GM19351 (cell line): ENCODE measurements at regions not wholly inside any gene's neighbourhood (a gene's known extent, or its start where the extent isn't known, plus 50 kb on each side); places are given as distances from the start of the nearest gene placed in this dataset.
"Not testable (repeated sequence)": the region's sequence is repeated elsewhere in the genome, so short reads cannot be mapped to it uniquely, and the experiment has no call there.

Experiments used
- ATAC-seq: cut with Tn5 transposase; IDR thresholded peaks from one replicate; pipeline ENCODE4 v1.9.1; 2021; ENCODE audit warnings: mild to moderate bottlenecking, moderate library complexity; ENCODE audit not compliant: unreplicated experiment

- no peak for ATAC-seq
Observed at GRCh38 chr16:63890723-63891122, 1231.1 kb downstream of the CDH11 start.

GRCh38 chr16:63890081-63890480, 1231.8 kb downstream of the CDH11 start:
- no peak for ATAC-seq

DNA sequence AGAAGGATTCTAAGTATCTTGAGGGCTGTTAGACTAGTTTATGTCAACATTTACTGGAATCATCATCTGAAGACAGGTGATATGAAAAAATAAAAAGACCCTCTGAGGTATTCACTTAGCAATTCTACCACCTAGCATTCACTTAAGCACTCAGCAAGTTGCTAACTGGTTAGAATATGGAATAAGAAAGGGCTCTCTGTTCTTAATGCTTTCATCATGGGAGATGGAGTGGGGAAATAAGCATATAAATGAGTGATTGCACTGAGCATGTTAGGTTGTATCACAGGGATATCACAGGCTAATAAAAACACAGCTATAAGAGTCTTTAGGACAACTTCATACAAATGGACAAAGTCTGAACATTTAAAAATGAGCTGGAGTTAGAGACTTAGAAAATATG, 1238.8 kb downstream of the CDH11 start:
- ATAC-seq: no peak

DNA sequence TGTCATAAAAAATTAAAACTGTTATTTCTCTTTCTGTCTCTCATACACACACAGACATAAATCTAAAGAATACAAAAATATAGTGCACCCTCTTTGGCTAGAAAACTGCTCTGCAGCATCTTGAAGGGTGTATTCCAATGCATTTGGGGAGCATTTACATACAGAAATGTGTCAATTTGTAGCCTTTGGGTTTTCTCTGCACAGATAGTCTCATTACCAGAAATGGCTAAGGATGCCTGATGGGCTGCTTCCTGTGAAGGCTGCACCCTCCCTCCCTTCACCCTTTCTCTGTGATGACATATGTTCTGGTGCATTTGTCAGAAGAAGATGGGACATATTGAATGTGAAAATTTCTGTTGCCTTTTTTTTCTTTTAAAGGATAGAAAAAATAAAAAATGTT, 1239.3 kb downstream of the CDH11 start:
- ATAC-seq: no peak

DNA sequence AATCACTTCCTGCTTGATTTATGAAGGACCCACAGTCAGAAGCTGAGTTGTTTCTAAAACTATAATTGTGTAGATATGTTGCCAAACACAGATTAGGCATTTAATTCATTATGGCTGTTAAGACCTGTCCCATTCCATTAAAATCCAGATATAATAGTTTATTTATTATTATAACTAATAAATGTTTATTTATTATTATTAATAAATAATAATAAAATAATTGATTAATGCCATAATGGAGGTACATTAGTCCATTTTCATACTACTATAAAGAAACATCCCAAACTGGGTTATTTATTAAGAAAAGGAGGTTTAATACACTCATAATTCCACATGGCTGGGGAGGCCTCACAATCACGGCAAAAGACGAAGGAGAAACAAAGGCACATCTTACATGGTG, 1240.9 kb downstream of the CDH11 start:
- ATAC-seq: no peak

DNA sequence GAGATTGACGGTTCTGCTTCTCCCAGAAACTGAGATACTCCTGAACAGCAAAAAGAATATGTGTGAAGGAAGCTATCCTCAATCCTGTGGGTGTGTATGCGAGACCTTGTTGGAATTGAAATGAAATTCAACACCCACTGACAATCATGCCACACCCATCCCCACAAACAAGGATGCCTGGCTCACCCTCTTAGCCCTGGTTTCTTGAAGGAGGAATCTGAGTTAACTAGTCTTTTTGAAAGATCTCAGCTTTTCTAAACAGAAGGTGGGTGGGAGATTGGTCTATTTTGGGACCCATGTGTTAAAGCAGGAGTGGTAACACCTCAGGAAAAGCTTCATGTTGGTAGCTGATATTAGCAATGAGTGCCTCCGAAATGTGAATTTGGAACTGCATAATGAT, 1244.5 kb downstream of the CDH11 start:
- ATAC-seq: no peak

GRCh38 chr16:63876103-63876502, 1245.8 kb downstream of the CDH11 start:
- ATAC-seq: no peak

- ATAC-seq: not testable (repeated sequence)
Observed at GRCh38 chr16:63860700-63861099, 1261.2 kb downstream of the CDH11 start.

GRCh38 chr16:63856537-63856936, 1265.3 kb downstream of the CDH11 start:
- no peak for ATAC-seq

- ATAC-seq: no peak
Observed at GRCh38 chr16:63850979-63851378, 1270.9 kb downstream of the CDH11 start.

GRCh38 chr16:63841271-63841670, 1280.6 kb downstream of the CDH11 start:
- no peak for ATAC-seq

- ATAC-seq: no peak
Observed at GRCh38 chr16:63830061-63830460, 1291.8 kb downstream of the CDH11 start.

DNA sequence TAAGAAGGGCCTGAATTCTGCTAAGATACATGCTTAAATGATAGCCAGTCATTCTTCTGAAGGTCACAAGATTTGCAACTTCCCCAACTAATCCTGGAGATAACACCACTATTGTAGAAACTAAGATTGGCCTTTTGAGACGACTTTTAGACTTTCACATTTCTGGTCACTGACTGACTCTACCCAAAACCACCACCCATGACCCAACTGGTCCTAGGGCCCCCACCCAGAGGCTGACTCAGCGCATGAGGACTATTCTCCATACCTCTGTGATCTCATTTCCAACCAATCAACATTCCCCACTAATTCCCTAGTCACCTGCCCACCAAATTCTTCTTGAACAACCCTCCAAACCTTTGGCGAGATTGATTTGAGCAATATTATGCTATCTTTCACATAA, 1299.0 kb downstream of the CDH11 start:
- no peak for ATAC-seq

- no peak for ATAC-seq
Observed at GRCh38 chr16:63816276-63816675, 1305.6 kb downstream of the CDH11 start.

GRCh38 chr16:63813862-63814261, 1308.0 kb downstream of the CDH11 start:
- no peak for ATAC-seq

DNA sequence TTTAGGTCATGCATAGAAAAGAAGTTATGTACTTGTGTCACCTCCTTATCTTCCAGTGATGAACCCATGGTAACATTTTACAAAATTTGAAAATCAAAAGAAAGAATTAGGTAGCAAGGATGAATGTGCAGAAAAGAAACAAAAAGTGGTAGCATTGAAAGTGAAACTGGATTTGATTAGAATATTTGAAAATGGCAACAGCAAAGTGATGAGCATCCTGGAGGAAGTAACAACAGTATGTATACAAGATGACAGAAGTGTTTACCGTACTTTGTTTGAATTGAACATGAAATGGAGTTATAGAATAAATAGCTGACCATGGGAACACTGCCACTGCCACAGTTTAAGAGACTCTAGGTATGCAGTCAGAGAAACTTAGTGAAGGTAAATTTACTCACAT, 1313.1 kb downstream of the CDH11 start:
- ATAC-seq: no peak

DNA sequence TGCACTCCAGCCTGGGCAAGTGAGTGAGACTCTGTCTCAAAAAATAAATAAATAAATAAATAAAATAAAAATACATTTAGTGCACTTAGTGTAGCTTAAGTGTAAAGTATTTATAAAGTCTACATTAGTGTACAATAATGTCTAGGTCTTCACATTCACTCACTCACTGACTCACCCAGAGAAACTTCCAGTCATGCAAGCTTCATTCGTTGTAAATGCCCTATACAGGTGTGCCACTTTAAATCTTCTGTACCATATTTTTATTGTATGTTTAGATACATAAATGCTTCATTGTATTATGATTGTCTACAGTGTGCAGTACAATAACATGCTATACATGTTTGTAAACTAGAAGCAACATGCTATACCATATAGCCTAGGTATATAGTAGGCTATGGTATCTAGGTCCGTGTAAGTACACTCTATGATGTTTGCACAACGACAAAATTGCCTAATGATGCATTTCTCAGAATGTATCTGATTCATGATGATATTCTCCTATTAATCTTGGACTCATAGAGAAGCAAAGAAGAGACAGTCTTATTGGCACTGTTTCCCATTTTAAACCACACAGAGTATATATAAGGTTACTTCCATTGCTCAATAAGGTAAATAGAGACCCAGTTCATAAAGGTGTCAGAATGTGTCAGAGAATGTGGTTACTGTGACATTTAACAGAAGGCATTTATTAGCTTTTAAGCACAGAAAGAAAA, 1314.9 kb downstream of the CDH11 start:
- ATAC-seq: no peak

- ATAC-seq: no peak
Observed at GRCh38 chr16:63804126-63804525, 1317.7 kb downstream of the CDH11 start.

- ATAC-seq: no peak
Observed at GRCh38 chr16:63789603-63790002, 1332.3 kb downstream of the CDH11 start.

DNA sequence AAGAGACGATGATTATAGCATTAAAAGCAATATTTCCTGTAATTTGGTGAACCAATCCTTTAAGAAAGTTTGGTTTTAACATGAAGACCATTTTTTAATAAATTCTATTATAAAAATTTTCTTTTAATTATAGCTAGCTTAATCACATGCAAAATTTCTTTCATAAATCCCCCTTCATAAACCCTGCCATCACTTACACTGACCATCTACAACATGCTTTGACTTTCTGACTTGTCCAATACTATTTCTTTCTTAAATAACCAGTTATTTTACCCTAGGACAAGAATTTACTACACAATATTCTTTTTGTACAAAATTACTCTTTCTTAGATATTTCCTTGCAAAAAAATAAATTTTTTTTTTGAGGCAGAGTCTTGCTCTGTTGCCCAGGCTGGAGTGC, 1334.8 kb downstream of the CDH11 start:
- no peak for ATAC-seq

DNA sequence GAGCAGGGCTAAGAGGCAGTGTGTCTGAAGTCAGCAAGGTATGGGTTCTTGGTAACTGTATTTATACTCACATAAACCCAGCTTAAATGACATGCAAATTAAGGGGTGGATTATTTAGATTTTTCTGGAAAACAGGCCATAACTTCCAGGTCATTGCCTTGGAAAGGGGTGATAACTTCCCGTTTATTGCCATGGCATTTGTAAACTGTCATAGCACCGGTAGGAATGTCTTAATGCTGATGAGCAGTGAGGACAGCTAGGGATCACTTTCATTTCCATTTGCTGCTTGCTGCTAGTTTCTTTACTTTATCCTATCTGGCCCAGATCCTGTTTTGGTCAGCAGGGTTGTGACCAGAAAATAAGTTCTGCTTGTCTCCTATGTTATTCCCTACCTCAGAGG, 1336.7 kb downstream of the CDH11 start:
- no peak for ATAC-seq

DNA sequence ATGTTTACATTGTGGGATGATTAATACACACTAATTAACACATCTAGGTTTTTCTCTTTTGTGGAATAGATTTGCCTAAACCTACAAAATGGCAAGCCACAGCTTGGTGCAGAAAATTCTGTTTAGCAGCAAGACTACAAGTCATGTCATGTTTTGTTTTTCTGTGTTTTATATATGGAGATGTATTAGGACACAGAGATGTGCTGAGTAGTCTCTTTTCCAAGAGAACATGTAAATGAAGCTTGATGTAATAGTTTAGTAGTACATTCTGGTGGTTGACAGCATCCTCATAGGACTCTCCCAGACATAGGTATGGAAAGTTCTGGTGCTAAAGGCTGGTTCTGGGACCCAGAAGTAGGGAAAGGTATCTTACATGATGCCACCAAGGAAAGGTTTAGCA, 1345.4 kb downstream of the CDH11 start:
- ATAC-seq: no peak

GRCh38 chr16:63776034-63776433, 1345.8 kb downstream of the CDH11 start:
- no peak for ATAC-seq
